ENCODE measurements at regions not wholly inside any gene's neighbourhood (a gene's known extent, or its start where the extent isn't known, plus 50 kb on each side); places are given as distances from the start of the nearest gene placed in this dataset.

DNA sequence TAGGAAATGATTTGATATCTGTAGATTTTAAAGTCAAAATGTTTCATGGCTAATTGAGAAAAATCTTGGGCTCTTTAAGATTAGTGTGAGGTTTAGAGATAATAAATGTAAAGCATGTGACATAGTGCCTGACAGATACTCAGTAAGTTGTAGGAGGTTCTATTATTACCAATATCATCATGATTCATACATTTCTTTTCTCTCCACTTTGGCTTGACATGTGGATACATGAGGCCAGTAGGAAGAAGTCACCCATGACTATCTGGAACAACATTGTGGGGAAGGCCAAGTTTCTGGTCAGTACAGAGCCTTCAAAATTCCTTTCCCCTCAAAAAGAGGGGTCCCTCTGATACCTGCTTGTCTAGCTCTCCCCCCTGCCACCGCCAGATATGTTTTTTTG lies 91.2 kb upstream of the SORBS2 start:
- no peak for DNase-seq
- Mint-ChIP-seq H3K27ac (ENCODE audit: unreplicated experiment) (no peak overlapping the region), H3K27me3 (ENCODE audit: unreplicated experiment) (no peaks in the 10 kb centered on the region), H3K4me3 (ENCODE audit: unreplicated experiment) (no peak overlapping the region), H3K9me3 (ENCODE audit: unreplicated experiment) (no peaks in the 10 kb centered on the region), H3K4me1 (ENCODE audit: low read depth, unreplicated experiment) (peaks cover 8% of the 10 kb centered on the region), H3K36me3 (ENCODE audit: unreplicated experiment) (no peaks in the 10 kb centered on the region)
- TF ChIP-seq, protein P1, sequence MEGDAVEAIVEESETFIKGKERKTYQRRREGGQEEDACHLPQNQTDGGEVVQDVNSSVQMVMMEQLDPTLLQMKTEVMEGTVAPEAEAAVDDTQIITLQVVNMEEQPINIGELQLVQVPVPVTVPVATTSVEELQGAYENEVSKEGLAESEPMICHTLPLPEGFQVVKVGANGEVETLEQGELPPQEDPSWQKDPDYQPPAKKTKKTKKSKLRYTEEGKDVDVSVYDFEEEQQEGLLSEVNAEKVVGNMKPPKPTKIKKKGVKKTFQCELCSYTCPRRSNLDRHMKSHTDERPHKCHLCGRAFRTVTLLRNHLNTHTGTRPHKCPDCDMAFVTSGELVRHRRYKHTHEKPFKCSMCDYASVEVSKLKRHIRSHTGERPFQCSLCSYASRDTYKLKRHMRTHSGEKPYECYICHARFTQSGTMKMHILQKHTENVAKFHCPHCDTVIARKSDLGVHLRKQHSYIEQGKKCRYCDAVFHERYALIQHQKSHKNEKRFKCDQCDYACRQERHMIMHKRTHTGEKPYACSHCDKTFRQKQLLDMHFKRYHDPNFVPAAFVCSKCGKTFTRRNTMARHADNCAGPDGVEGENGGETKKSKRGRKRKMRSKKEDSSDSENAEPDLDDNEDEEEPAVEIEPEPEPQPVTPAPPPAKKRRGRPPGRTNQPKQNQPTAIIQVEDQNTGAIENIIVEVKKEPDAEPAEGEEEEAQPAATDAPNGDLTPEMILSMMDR (IDR thresholded peaks at IDR 0.05; ENCODE audit: partially characterized antibody, unreplicated experiment): no peak

DNA sequence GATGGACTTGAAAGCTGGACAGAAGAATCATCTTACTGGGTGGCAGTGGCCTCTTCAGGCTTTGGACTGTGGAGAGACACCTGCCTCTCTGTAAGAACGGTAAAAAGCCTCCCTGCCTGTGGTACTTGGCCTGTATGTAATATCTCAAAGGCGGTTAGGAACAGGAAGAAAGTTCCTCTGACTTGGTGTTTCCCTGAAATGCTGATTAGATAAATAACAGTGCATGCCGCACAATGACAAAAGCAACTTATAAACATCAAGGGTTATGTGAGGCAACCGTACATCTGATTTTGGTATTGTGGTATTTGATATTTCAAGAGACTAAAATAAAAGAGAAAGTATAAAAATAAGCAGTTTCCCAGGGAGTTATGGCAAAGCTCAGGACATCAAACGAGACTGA lies 92.4 kb upstream of the SORBS2 start:
- DNase-seq: no peak
- Mint-ChIP-seq H3K36me3 (ENCODE audit: unreplicated experiment) (no peaks in the 10 kb centered on the region), H3K27me3 (ENCODE audit: unreplicated experiment) (no peaks in the 10 kb centered on the region), H3K9me3 (ENCODE audit: unreplicated experiment) (no peaks in the 10 kb centered on the region), H3K27ac (ENCODE audit: unreplicated experiment) (no peak overlapping the region), H3K4me3 (ENCODE audit: unreplicated experiment) (no peak overlapping the region), H3K4me1 (ENCODE audit: low read depth, unreplicated experiment) (peaks cover 4% of the 10 kb centered on the region)
- TF ChIP-seq, protein P1 (IDR thresholded peaks at IDR 0.05; ENCODE audit: partially characterized antibody, unreplicated experiment): no peak

DNA sequence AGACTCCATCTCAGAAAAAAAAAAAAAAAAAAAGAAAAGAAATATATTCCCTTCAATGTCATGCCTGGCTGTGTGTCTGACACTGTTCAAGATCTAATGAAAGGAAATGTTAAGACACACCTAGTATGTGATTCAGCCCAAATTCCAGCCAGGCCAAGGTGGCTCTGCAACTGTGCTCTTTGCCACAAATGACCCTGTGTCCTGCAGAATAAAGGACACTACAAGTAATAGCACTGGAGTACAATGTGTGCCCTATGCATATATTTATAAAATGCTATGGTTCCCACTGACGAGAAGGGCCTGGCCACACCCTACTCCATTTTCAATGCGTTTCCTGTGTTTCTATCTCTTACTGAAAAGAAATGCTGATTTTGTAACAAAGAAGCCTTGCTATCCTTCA lies 98.0 kb upstream of the SORBS2 start:
- Mint-ChIP-seq H3K4me3 (ENCODE audit: unreplicated experiment) (no peak overlapping the region), H3K9me3 (ENCODE audit: unreplicated experiment) (peaks cover 4% of the 10 kb centered on the region), H3K27ac (ENCODE audit: unreplicated experiment) (peak overlapping the region; percentile 49), H3K4me1 (ENCODE audit: low read depth, unreplicated experiment) (peaks cover 7% of the 10 kb centered on the region), H3K27me3 (ENCODE audit: unreplicated experiment) (peaks cover 4% of the 10 kb centered on the region), H3K36me3 (ENCODE audit: unreplicated experiment) (no peaks in the 10 kb centered on the region)
- no peak for DNase-seq
- TF ChIP-seq, protein P1 (IDR thresholded peaks at IDR 0.05; ENCODE audit: partially characterized antibody, unreplicated experiment): no peak

DNA sequence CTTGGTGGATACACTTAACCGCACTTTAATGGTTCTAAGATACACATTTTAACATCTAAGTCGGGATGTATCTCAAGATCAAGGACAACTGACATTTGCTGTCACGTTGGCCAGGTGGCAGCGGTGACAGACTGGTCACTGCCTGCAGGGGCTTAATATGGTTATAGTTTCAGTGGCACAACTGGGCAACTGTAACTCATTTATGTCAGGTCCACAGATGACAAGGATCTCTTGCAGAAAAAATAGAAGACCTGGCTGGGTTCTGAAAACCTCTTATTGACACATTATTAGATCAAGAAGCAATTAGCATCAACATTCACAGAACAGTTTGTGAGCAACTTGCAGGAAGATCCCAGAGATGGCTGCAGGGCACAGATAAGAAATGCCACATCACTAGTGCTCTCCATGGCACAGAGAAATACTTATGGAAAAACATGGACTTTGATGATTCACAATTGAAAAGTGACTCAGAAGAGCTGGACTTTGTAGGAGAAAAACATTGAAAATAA lies 99.6 kb upstream of the SORBS2 start:
- H3K27ac Mint-ChIP-seq (ENCODE audit: unreplicated experiment): no peak overlapping the region
- peaks cover 4% of the 10 kb centered on the region for H3K9me3 Mint-ChIP-seq (ENCODE audit: unreplicated experiment)
- TF ChIP-seq, protein P1 (IDR thresholded peaks at IDR 0.05; ENCODE audit: partially characterized antibody, unreplicated experiment): no peak
- peaks cover 6% of the 10 kb centered on the region for H3K27me3 Mint-ChIP-seq (ENCODE audit: unreplicated experiment)
- H3K36me3 Mint-ChIP-seq (ENCODE audit: unreplicated experiment): peaks cover 5% of the 10 kb centered on the region
- peaks cover 12% of the 10 kb centered on the region for H3K4me1 Mint-ChIP-seq (ENCODE audit: low read depth, unreplicated experiment)
- peak overlapping the region; percentile 18 for H3K4me3 Mint-ChIP-seq (ENCODE audit: unreplicated experiment)
- DNase-seq: no peak

DNA sequence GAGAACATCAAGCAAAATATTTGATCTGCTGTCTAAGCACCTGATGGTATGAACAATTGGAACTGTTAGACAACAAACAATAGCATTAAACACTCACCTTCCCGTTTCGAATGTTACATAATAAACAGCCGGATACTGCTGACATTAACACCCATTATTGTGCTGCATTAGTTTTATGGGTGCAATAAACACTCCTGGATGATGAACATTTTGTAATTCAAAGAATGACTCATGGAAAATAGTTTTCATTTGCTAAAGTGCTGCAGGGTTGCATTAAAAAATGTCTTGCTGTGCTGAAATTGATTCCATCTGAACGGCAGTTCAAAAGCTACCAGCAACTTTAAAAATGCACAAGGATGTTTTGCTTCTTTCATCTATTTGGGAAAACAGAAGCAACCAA lies 100.8 kb upstream of the SORBS2 start:
- TF ChIP-seq, protein P1 (IDR thresholded peaks at IDR 0.05; ENCODE audit: partially characterized antibody, unreplicated experiment): no peak
- DNase-seq: no peak
- Mint-ChIP-seq H3K4me3 (ENCODE audit: unreplicated experiment) (no peak overlapping the region), H3K4me1 (ENCODE audit: low read depth, unreplicated experiment) (peaks cover 12% of the 10 kb centered on the region), H3K27ac (ENCODE audit: unreplicated experiment) (no peak overlapping the region), H3K36me3 (ENCODE audit: unreplicated experiment) (peaks cover 6% of the 10 kb centered on the region), H3K27me3 (ENCODE audit: unreplicated experiment) (peaks cover 6% of the 10 kb centered on the region), H3K9me3 (ENCODE audit: unreplicated experiment) (peaks cover 4% of the 10 kb centered on the region)

Measured in glutamatergic neuron (in vitro differentiated cells).